NCI-H2029 treated with DMSO at 0.1 percent for 48 hours (cell line): ENCODE measurements at regions not wholly inside any gene's neighbourhood (a gene's known extent, or its start where the extent isn't known, plus 50 kb on each side); places are given as distances from the start of the nearest gene placed in this dataset.

Source experiments
- DNase-seq: peaks from one replicate; lab custom pipeline; 2025; lab: John Stamatoyannopoulos, UW

DNA sequence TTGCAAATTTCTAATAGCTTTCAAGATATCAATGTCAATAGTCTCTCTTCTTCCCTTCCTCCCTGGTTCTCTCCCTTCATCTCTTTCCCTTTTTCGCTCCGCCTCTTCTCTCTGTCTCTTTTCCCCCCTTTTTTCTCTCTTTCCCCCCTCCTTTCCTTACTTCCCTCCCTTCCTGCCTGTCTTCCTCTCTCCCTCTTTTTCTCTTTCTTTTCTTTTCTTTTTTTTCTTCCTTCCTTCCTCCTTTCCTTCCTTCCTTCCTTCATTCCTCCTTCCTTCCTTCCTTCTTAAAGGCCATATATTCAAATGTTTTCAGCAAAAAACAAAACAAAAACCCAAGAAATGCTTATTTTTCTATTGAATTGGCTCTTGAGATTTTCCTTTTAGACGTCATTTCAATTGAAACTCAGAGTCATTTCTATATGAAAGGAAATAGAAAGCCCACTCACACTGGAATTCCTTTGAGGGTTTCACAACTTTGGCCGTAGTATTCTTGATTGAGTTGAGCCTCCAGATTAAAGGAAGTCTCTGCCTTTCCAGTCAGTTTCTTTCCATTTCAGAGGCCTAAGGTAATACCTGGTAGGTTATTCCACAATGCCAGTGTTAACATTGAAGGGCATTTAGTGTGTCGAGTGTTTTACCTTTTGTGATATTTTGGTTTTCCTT is 551.5 kb downstream of the LMO4 start:
- no peak for DNase-seq

DNA sequence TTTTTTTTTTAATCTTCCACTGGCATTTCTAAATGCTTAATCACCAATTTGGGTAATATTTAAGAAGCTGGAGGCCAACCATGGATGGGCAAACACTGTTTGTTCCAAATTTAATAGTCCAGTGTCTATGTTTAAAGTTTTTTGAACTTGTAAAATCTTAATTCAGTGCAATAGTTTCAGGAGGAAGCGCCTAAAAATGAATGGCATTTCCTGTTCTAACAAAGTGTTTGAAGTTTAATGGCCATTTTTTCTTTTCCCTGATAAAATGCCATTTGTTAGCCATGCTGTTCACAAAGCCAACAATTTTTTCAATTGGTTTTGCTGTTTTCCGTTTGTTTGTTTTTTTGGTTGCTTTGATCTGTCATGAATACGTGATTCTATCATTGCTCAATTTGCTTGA is 552.1 kb downstream of the LMO4 start:
- DNase-seq, result no peak

DNA sequence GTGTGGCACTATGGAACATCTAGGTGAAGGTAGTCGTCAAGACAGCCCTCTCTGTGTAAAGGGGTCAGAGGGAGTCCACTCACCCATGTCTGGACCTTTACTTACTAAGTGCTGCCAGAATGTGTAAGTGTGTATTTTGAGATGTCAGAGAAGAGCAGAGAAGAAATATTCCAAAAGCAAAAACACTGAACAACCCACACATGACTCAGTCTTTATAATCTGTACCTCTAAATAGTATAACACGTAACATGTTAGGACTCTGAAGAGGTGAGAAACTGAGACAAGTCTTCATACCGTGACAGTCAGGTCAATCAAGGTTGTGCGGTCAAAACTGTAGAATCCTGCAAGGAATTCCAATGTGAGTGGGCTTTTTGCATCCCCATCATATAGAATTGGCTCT is 555.2 kb downstream of the LMO4 start:
- DNase-seq, result no peak

DNA sequence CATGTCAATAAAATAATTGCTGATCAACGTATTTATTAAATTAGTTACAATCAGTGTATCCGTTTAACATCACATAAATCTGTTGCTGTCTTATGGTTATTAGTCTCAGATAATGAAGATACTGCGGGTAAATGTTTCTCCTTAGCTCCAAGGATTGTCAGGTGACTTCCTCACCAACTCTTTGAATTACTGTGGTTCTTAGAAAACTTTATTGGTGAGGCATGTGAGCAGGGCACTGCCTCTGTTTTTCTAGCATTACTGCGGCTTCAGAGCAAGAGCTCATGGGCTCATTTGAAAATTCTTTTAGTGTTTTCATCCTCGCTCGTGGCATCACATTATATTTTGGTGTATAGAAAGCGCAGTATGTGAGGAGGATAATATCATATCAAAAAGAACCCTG is 555.9 kb downstream of the LMO4 start:
- no peak for DNase-seq

DNA sequence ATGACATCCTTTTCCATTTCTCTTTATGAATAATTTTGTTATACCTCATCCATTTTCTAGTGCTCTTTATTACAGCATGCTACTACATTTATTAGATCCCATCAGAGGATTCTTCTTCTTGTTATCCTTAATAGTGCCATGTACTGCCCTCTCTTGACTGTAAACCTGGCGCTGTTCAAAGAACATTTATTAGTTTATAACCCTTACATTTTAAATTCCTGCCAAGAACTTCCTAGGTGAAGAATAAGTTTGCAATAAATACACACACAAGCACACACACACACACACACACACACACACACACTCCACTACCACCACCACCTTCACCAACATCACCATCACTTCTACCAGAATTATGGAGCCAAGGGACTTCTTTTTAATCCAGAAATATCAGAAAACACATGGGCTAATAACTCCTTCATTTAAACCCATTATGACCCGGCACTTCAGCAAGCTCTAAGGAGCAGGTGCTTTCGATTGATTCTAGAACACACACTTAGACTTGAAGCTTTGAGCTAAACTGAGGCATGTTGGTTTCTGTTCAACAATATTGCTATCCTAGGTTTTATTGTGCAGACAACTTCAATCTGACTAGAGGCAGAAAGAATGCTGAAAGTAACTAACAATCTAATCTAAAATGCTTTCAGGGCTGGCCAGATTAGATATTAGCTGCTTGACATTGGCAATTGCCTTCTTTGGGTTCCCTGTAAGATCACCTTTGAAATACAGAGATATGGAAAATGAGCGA is 556.8 kb downstream of the LMO4 start:
- DNase-seq, result no peak

DNA sequence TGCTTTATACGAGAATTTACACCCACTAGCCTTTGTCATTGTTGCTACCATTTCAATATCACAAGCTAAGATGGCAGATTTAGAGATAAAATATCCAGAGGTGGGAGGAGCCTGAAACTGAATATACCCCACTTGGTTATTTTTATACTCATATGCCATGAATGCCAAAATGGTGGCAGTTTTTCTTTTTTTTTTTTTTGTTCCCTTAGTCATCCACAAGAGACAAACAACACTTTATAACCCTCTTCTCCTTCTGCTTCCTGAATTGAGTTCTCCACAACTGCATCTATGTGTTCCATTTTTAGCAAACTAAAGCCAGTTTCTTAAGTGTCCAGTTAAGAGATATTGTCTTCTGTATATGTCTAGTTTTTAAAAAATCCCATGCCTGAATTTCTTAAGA is 558.4 kb downstream of the LMO4 start:
- DNase-seq, result no peak

DNA sequence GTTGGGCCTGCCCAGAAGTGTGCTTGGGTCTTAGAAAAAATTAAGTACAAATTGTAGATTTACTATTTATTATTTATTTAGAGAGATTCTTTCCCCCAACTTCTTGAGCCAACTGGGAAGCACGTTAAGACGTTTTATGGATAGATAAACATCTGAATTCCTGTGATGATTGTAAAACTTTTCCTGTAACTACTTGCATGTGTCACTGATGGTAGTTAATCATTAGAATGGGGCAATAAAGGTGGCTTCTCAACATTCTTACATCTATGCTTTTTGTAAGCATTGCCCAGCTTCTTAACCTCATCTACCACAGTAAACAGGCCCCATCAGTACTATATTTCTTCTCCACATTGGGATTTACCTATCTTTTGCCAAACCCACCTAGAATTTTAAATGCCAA is 559.8 kb downstream of the LMO4 start:
- no peak for DNase-seq

DNA sequence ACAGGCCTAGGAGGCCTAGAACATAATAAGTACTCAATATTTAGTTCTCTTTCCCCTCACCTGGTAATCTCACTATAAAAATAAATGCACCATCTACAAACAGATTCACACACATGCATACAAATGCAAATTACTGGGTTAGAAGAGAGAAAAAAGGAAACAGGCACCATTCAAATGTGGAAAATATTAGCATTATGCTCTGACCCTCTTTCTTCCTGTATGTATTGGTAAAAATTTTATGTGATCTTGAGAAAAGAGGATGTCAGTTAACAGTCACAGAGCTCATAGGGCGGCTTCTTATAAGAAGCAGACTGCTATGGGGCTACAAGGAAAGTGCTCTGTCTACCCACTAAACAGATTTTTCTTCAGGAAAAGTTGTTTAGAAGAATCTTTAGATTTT is 565.4 kb downstream of the LMO4 start:
- no peak for DNase-seq

DNA sequence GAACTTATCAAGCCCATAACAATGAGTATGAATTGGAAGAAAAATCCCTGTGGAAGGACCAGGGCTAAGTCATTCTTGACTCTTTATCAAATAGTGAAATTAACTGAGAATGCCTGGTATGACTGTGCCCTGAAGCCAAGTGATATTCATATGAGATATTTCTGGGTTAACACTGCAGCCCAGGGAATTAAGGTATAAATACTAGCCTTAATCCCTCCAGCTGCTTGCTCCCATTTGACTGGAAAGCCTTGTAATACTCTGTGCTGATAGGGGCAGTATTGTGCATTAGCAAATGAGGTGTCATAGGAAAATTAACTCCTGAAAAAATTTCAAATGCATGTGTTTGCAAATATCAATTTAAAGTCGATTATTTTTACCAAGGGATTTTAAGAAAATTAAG is 568.8 kb downstream of the LMO4 start:
- no peak for DNase-seq

DNA sequence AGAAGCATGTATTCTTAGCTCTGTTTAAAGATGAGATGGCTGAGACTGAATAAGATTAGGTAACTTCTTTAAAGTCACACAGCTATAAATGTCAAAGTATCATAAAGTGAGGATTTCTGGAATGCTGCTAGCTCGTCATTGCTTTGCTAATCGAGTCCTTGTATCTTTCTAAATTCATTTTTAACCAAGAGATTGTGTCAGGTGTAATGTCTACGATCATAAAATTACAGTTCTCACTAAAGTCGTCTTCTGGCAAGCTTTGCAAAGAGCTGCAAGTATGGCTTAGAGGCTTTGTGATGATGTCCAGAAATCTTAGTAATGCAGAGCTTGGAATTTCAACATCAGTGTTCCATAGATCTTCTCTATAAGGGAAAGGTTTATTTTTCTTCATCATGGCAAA is 569.8 kb downstream of the LMO4 start:
- no peak for DNase-seq

DNA sequence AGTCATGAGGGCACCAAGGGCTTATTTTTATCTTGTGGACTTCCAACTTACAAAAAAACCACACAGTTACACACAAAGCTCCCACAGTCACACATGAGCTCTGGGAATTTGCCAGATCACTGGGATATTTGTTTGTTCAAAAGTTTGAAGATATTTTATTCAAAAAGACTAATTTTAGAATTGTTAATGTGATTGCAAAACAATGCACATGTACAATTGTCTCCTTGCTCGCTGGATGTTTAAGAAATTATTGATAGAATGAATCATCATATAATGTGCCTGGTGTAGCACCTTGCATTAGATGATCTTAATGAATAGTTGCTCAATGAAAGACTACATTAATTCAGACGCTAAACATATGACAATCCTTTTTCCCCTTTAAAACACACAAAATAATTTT is 570.3 kb downstream of the LMO4 start:
- no peak for DNase-seq

DNA sequence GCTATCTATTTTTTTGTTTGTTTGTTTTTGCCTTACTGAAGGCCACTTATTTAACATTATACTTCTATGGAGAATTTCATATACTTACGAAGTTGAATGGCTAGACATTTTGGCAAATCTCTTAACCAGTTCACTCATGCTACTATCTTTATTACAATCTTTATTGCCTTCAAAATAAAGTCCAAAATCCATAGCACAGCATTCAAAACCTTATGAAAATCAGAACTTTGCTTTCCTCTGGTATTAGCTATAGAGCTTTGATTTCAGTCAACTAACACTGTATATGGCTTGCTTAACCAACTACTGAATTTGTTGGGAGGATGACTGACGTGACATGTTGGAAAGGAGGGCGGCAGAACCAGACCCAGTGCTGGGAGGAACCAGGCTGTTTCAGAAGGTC is 571.1 kb downstream of the LMO4 start:
- DNase-seq, result no peak

DNA sequence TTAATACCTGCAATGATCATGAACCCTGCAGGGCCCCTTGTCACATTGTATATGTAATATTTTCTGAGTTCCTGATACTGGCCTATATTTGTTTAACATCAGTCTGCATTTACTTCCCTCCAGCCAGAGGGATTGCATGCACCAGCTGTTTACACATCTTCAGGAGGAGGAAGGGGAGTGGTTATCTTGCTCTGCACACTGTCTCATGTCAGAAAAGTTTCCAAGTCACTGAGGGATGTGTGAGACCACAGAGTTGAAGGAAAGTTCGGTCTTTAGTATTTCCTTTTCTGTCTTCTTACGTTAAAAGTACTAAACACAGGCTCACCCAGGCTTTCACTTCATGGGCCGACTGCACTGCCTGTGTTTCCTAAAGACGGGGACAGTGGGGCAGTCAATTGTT is 574.1 kb downstream of the LMO4 start:
- no peak for DNase-seq

DNA sequence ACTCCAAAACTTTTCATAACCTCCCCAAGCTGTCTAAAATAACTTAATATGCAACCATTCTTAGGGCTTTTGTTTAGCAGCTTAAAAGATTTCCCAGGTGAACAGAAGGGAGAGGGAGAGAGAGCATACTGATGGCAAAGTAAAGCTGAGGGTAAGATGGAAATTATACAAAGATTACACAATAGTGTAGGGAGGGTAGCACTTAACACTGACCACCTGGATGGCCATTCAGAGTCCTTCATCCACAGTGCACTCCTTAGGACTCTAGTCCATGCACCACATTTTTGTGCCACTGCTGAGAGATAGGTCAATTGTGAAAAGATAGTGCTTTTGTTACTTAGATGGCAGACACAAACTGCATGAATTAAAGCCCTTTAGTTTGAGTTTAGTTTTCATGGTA is 574.6 kb downstream of the LMO4 start:
- no peak for DNase-seq

DNA sequence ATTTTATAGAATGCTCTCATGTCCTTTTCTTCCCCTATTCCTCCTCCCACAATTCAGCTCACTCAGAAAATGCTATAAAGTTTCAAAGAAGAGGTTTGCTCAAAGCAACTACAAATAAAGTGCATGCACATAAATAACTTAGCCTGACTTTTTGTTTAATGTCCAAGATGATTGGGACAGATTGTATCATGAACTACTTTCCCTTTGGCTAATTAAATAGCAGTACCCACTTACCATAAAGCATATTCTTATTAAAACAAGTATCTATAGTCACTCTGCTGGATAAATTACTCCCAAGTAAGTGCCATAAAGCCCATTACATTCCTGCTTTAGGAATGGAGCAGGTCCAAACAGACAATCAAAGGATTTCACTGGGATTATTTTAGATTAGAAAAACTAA is 576.0 kb downstream of the LMO4 start:
- no peak for DNase-seq

DNA sequence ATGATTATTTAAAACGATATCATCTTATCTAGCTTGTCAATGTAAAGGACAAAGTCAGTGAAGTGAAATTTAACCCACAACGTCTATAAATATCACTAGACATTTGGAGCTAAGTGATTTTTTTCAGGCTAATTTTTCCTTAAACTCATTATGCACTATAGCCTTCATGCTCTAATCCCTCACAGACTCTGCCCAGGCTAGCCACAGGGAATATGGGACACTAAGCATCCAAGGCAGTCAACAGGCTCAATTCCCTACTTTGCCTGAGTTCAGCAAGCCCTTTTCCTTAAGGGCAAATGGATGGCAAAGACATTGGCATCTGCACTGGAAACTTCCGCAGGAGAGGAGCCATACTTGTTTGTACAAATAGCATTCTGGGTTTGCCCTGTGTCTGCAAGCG is 577.0 kb downstream of the LMO4 start:
- no peak for DNase-seq

DNA sequence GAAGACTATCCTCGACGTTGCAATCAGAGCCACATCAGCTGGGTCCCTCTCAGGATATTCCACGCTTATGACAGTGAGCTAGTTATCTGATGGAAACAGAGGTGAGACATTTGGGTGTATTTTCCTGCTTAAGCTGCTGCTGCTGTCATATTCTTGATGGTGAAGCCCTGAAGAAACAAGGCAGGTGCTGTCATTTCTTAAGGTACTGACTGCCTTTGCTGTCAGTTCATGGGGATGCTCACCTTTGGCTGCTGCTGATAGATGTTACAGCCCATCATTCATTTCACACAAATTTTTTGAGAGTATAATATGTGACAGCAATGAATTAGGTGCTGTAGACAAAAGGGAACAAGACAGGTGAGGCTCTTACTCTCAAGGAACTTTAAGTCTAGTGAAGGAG is 577.4 kb downstream of the LMO4 start:
- DNase-seq, result no peak

DNA sequence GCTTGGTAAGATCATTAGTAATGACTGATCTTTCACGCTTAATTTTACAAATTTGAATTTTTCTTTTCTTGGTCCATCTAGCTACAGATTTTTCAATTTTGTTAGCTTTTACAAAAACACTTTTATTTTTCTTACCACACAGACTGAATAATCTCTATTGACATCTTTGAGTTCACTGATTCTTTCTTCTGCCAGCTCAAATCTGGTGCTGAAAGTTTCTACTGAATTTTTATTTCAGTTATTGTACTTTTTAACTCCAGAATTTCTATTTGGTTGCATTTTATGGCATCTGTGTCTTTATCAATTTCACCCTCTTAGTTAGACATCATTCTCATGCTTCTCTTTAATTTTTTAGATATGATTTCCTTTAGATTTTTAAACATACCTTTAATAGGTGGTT is 584.7 kb downstream of the LMO4 start:
- no peak for DNase-seq

DNA sequence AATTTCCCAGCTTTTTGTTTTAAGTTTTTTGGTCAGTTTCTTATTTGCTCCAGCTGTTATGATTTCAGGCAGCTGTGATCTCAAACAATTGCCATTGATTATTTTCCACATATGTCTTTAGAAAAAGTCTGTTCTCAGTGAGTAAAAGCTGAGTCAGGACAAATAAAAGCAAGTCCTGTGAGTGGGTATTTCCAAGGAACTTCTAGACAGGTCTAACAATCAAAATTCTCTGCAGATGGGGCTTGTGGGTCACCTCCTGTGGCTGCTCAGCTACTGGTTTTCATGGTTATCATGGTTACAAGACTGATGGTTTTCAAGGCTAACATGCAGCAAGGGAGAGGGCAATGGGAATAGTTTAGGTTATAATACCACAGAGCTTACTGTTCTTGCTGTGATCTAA is 585.7 kb downstream of the LMO4 start:
- DNase-seq, result no peak

DNA sequence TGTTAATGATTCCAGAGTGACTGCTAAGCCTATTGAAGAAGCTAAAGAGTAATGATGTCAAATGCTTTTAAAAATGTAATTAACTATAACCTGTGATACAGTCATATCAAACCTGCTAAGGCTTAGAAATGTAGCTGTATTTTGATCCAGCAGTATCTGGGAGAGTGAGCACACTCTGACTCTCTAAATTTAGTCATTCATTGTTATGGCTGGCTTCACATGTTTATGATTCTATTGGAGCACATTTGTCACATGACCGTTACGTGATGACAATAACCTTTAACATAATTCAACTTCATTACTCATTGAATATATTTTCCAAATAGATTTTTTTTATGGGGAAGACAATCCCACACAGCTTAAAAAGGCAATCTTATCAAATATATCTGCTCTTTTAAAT is 587.1 kb downstream of the LMO4 start:
- DNase-seq, result no peak

DNA sequence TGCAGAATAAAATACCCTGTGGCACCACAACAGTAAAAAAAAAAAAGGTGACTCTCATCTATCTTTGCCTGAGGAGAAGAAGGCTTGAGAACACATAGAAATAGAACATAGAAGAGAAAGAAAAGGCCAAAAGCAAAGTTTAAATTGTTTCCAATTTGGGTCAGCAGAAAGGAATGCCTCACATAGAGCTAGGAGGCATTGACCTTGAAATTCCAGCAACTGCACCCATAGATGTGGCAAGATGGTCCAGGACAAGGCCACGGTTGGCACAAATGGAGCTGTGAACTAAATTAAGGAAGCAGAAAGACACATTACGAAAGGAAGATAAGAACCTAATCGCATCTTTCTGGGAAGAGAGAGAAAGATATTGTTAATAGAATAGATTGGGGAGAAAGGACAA is 588.3 kb downstream of the LMO4 start:
- DNase-seq, result no peak

DNA sequence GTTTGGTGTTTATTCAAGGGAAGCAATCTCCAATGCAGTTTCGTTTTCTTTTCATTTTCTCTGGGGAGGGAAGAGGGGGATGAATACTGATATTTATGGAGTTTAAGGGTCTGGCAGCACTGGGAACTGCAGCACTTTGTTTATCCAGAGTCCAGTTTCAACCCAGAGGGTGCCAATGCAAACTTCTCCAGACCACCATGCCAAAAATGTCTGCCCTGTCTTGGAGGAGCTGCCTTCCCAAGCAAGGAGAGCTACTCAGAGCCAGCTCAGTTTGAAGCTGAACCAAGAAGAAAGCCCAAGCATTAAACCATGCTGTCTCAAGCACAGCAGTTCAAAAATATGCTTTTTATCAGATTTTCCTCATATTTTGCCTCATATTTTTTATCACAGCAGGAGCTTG is 589.7 kb downstream of the LMO4 start:
- DNase-seq, result no peak

DNA sequence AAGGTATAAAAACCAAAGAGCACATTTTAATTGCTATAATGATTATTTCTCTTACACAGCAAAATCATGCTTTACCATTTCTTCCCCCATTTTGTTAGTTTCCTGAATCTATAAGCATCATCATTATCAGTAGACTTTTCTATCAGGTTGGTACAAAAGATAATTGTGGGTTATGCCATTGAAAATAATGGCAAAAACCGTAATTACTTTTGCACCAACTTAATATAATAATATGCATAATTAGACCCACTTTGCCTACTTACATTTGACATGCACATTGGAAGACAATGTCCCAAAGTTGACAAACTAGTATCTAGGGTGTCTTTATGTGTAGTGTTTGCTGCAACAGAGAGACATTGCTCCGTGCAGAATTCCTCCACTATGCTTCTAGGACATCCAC is 594.2 kb downstream of the LMO4 start:
- no peak for DNase-seq

DNA sequence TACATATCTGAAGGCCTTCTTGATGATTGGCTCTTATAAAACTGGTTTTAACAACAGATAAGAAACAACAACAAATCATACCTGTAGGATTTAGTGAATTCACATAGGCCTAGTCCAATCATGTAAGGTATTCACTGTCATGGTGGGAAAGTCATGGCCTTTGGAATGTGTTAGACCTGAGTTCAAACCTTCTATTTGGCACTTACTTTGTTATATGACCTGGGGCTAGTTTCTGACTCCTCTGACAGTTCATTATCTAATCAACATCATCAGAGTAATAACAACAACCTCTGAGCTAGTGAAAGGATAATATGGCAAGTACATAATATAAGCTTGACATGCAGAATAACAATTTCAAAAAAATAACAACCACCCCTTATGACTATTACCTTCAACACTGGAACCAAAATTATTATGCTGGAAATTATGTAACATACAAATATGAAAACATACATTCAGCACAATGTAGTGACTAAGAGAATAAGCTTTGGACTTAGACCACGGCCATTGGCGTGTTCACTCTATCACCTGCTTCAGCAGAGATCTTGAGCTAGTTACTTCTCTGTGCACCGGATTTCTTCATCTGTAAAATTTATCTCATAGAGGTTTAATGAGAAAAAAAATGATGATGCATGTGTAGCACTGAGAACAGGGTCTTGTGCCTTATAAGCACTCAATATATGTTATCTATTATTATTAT is 597.6 kb downstream of the LMO4 start:
- no peak for DNase-seq
